T-cell (primary cell): ENCODE measurements at regions not wholly inside any gene's neighbourhood (a gene's known extent, or its start where the extent isn't known, plus 50 kb on each side); places are given as distances from the start of the nearest gene placed in this dataset.

Experiments used
- ATAC-seq, 4 experiments: fragments of 200-7000 bp in 3 of 4; fragments of 150-1000 bp in 1 of 4; cut with Tn5 transposase; replicated peaks in 1 of 4; 1 replicate in 3 of 4; 2 replicates in 1 of 4; pipeline ENCODE4 v1.10.0; 2021; ENCODE audit warnings: moderate library complexity in 3 of 4, mild to moderate bottlenecking in 2 of 4, moderate number of reproducible peaks in 1 of 4
- CTCF ChIA-PET, 2 donors: fragments of 300-600 bp; sonication (Branson Sonifier 250); formaldehyde crosslinking; loops; one replicate each; lab custom pipeline; 2022; ENCODE audit warnings: antibody characterized with exemption in 2 of 2; lab: Charles Lee
- POLR2A ChIA-PET, 2 donors: fragments of 300-600 bp; sonication (Branson Sonifier 250); formaldehyde crosslinking; loops; one replicate each; lab custom pipeline; 2022; ENCODE audit warnings: antibody characterized with exemption in 2 of 2; lab: Charles Lee
- DNase-seq, 35 experiments: peaks; one replicate each; pipeline versions ENCODE4 v3.0.0 to v3.0.0-alpha.2; 2013 to 2023
- H3K27ac ChIP-seq: one replicate; pipeline ENCODE4 v1.5.1; 2013; ENCODE audit warnings: low read length
- H3K27me3 ChIP-seq, 2 experiments: replicated peaks in 1 of 2; 1 replicate in 1 of 2; 2 replicates in 1 of 2; pipeline versions ENCODE4 v1.6.1 to v1.7.0; 2013; ENCODE audit warnings: low read length in 1 of 2, mixed read lengths in 1 of 2; ENCODE audit not compliant: control insufficient read depth in 2 of 2, insufficient read depth in 2 of 2; ENCODE audit errors: extremely low read depth in 1 of 2
- H3K36me3 ChIP-seq, 2 donors: 1 replicate in 1 of 2; 2 replicates in 1 of 2; pipeline versions ENCODE4 v1.6.1 to v1.7.0; 2013; ENCODE audit warnings: low read length in 1 of 2; ENCODE audit not compliant: control insufficient read depth in 2 of 2, insufficient read depth in 1 of 2; ENCODE audit errors: extremely low read depth in 1 of 2
- H3K4me1 ChIP-seq, 2 experiments: 1 replicate in 1 of 2; 2 replicates in 1 of 2; pipeline versions ENCODE4 v1.6.1 to v1.7.0; 2013; ENCODE audit warnings: low read length in 2 of 2, mixed read lengths in 1 of 2; ENCODE audit not compliant: insufficient read depth in 2 of 2, control insufficient read depth in 1 of 2; ENCODE audit errors: extremely low read depth in 1 of 2
- H3K4me3 ChIP-seq, 2 donors: 1 replicate in 1 of 2; 2 replicates in 1 of 2; pipeline versions ENCODE4 v1.5.1 to v1.7.0; 2013; ENCODE audit warnings: mild to moderate bottlenecking in 2 of 2, low read length in 1 of 2, moderate library complexity in 1 of 2; ENCODE audit not compliant: control insufficient read depth in 1 of 2; ENCODE audit errors: extremely low read depth in 1 of 2
- H3K9me3 ChIP-seq: 2 replicates; pipeline ENCODE4 v1.7.0; 2013
- H3K27ac Mint-ChIP-seq, 2 donors: one replicate each; pipeline ENCODE4 v1.8.0; 2020 to 2021; ENCODE audit warnings: mild to moderate bottlenecking in 2 of 2, mixed read lengths in 2 of 2
- H3K27me3 Mint-ChIP-seq, 2 donors: one replicate each; pipeline ENCODE4 v1.8.0; 2021 to 2022; ENCODE audit warnings: mixed read lengths in 2 of 2
- H3K36me3 Mint-ChIP-seq: one replicate; pipeline ENCODE4 v1.8.0; 2021; ENCODE audit warnings: mixed read lengths
- H3K4me1 Mint-ChIP-seq, 3 donors: one replicate each; pipeline ENCODE4 v1.8.0; 2020 to 2022; ENCODE audit warnings: mixed read lengths in 3 of 3, mild to moderate bottlenecking in 1 of 3
- H3K4me3 Mint-ChIP-seq, 3 donors: one replicate each; pipeline ENCODE4 v1.8.0; 2020 to 2022; ENCODE audit warnings: mild to moderate bottlenecking in 3 of 3, mixed read lengths in 3 of 3, moderate library complexity in 3 of 3
- H3K9me3 Mint-ChIP-seq, 3 donors: one replicate each; pipeline ENCODE4 v1.8.0; 2020 to 2022; ENCODE audit warnings: mixed read lengths in 3 of 3
- WGBS: methylation state at CpG from one replicate; pipeline ENCODE4 v1.1.5; 2013; ENCODE audit warnings: missing lambda C conversion rate; ENCODE audit not compliant: insufficient coverage; 5-methylcytosine and 5-hydroxymethylcytosine counted together

GRCh38 chr5:171624396-171624795, 161.2 kb upstream of the SMIM23 start:
- ChIA-PET CTCF (no interaction called here), POLR2A (no interaction called here)
- Mint-ChIP-seq H3K4me1 (no peaks in the 10 kb centered on the region), H3K27ac (no peak overlapping the region), H3K4me3 (no peak overlapping the region), H3K9me3 (no peaks in the 10 kb centered on the region), H3K27me3 (peaks cover 11 to 20% of the 10 kb centered on the region in 2 donors), H3K36me3 (no peaks in the 10 kb centered on the region)
- Histone ChIP-seq H3K4me1 (no peaks in the 10 kb centered on the region), H3K4me3 (no peak overlapping the region), H3K27ac (no peak overlapping the region), H3K36me3 (no peaks in the 10 kb centered on the region), H3K9me3 (no peaks in the 10 kb centered on the region), H3K27me3 (peaks cover 0 to 26% of the 10 kb centered on the region in 2 experiments)
- no peak for DNase-seq
- WGBS: 72% methylated on average over 4 of the region's 5 CpGs
- ATAC-seq: no peak

- 85% methylated on average over 9 of the region's 10 CpGs for WGBS
- ATAC-seq (no peak), DNase-seq (no peak)
- H3K27me3 Mint-ChIP-seq: peaks cover 11 to 20% of the 10 kb centered on the region in 2 donors
- Histone ChIP-seq H3K4me3 (no peak overlapping the region), H3K4me1 (no peaks in the 10 kb centered on the region), H3K27ac (no peak overlapping the region), H3K9me3 (no peaks in the 10 kb centered on the region), H3K27me3 (peaks cover 0 to 32% of the 10 kb centered on the region in 2 experiments), H3K36me3 (no peaks in the 10 kb centered on the region)
- no peaks in the 10 kb centered on the region for H3K4me1 Mint-ChIP-seq
- H3K9me3 Mint-ChIP-seq: no peaks in the 10 kb centered on the region
- no peak overlapping the region for H3K27ac Mint-ChIP-seq
- POLR2A ChIA-PET: no interaction called here
- no peak overlapping the region for H3K4me3 Mint-ChIP-seq
- CTCF ChIA-PET: no interaction called here
- no peaks in the 10 kb centered on the region for H3K36me3 Mint-ChIP-seq
Measured at GRCh38 chr5:171625646-171626045, 160.0 kb upstream of the SMIM23 start.

GRCh38 chr5:171627936-171628632, 157.5 kb upstream of the SMIM23 start:
- Histone ChIP-seq H3K4me1 (no peaks in the 10 kb centered on the region), H3K4me3 (no peak overlapping the region), H3K27ac (no peak overlapping the region), H3K27me3 (peaks cover 0 to 27% of the 10 kb centered on the region in 2 experiments), H3K36me3 (no peaks in the 10 kb centered on the region), H3K9me3 (no peaks in the 10 kb centered on the region)
- DNase-seq (no peak), ATAC-seq (no peak)
- Mint-ChIP-seq H3K27ac (no peak overlapping the region), H3K9me3 (no peaks in the 10 kb centered on the region), H3K27me3 (peaks cover 20 to 22% of the 10 kb centered on the region in 2 donors), H3K4me3 (no peak overlapping the region), H3K36me3 (no peaks in the 10 kb centered on the region), H3K4me1 (no peaks in the 10 kb centered on the region)
- POLR2A ChIA-PET: no interaction called here
- WGBS: 86% methylated on average over 9 of the region's 9 CpGs
- CTCF ChIA-PET: no interaction called here

- ATAC-seq (no peak), DNase-seq (no peak)
- Mint-ChIP-seq H3K9me3 (no peaks in the 10 kb centered on the region), H3K27me3 (peaks cover 20 to 23% of the 10 kb centered on the region in 2 donors), H3K36me3 (no peaks in the 10 kb centered on the region), H3K4me1 (no peaks in the 10 kb centered on the region), H3K4me3 (no peak overlapping the region), H3K27ac (no peak overlapping the region)
- no peak overlapping the region for H3K4me3 ChIP-seq
- WGBS: 80% methylated on average over 4 of the region's 6 CpGs
- no peak overlapping the region for H3K27ac ChIP-seq
- ChIA-PET POLR2A (no interaction called here), CTCF (no interaction called here)
- peaks cover 0 to 27% of the 10 kb centered on the region in 2 experiments for H3K27me3 ChIP-seq
- no peaks in the 10 kb centered on the region for H3K4me1 ChIP-seq
- H3K36me3 ChIP-seq: no peaks in the 10 kb centered on the region
- no peaks in the 10 kb centered on the region for H3K9me3 ChIP-seq
Measured at GRCh38 chr5:171628633-171628974, 157.0 kb upstream of the SMIM23 start.

- Mint-ChIP-seq H3K27me3 (peaks cover 20 to 26% of the 10 kb centered on the region in 2 donors), H3K36me3 (no peaks in the 10 kb centered on the region), H3K4me1 (no peaks in the 10 kb centered on the region), H3K4me3 (no peak overlapping the region), H3K9me3 (no peaks in the 10 kb centered on the region), H3K27ac (no peak overlapping the region)
- CTCF ChIA-PET: no interaction called here
- Histone ChIP-seq H3K27me3 (peaks cover 0 to 27% of the 10 kb centered on the region in 2 experiments), H3K9me3 (no peaks in the 10 kb centered on the region), H3K4me3 (no peak overlapping the region), H3K36me3 (no peaks in the 10 kb centered on the region), H3K4me1 (no peaks in the 10 kb centered on the region), H3K27ac (no peak overlapping the region)
- ATAC-seq (no peak), DNase-seq (no peak)
- 33% methylated on average over 2 of the region's 7 CpGs for WGBS
- POLR2A ChIA-PET: no interaction called here
Measured at GRCh38 chr5:171629221-171629620, 156.4 kb upstream of the SMIM23 start.

GRCh38 chr5:171629628-171630349, 155.8 kb upstream of the SMIM23 start:
- Mint-ChIP-seq H3K4me3 (no peak overlapping the region), H3K27me3 (peaks cover 20 to 30% of the 10 kb centered on the region in 2 donors), H3K27ac (no peak overlapping the region), H3K4me1 (no peaks in the 10 kb centered on the region), H3K9me3 (no peaks in the 10 kb centered on the region), H3K36me3 (no peaks in the 10 kb centered on the region)
- no peak overlapping the region for H3K4me3 ChIP-seq
- ATAC-seq: no peak
- CTCF ChIA-PET: no interaction called here
- no peaks in the 10 kb centered on the region for H3K9me3 ChIP-seq
- no peak for DNase-seq
- WGBS: 46% methylated on average over 23 of the region's 28 CpGs
- H3K27me3 ChIP-seq: peaks cover 0 to 27% of the 10 kb centered on the region in 2 experiments
- H3K36me3 ChIP-seq: no peaks in the 10 kb centered on the region
- POLR2A ChIA-PET: no interaction called here
- H3K27ac ChIP-seq: no peak overlapping the region
- H3K4me1 ChIP-seq: no peaks in the 10 kb centered on the region
